MM.1S (cell line): ENCODE measurements at regions not wholly inside any gene's neighbourhood (a gene's known extent, or its start where the extent isn't known, plus 50 kb on each side); places are given as distances from the start of the nearest gene placed in this dataset.

ENCODE experiments used
- DNase-seq: peaks from one replicate; pipeline ENCODE4 v3.0.0-alpha.2; 2015
- H2AFZ ChIP-seq: fragments of 300-600 bp; sonication (generic); 2 replicates; pipeline ENCODE4 v1.6.0; 2016; ENCODE audit warnings: antibody characterized with exemption, low read length
- H3F3A ChIP-seq: fragments of 300-600 bp; sonication (generic); 2 replicates; pipeline ENCODE4 v1.6.1; 2016; ENCODE audit warnings: mild to moderate bottlenecking, antibody characterized with exemption, low read length, moderate library complexity, mixed read lengths; ENCODE audit not compliant: insufficient read depth
- H3K27ac ChIP-seq: fragments of 300-600 bp; sonication (generic); 2 replicates; pipeline ENCODE4 v1.5.1; 2016; ENCODE audit warnings: mild to moderate bottlenecking, low read length
- H3K27me3 ChIP-seq: fragments of 300-600 bp; sonication (generic); replicated peaks from 2 replicates; pipeline ENCODE4 v1.6.0; 2016; ENCODE audit warnings: low read length; ENCODE audit not compliant: insufficient read depth
- H3K36me3 ChIP-seq: fragments of 300-600 bp; sonication (generic); replicated peaks from 2 replicates; pipeline ENCODE4 v1.6.1; 2016; ENCODE audit warnings: mild to moderate bottlenecking, low read length, mixed read lengths; ENCODE audit not compliant: insufficient read depth
- H3K4me1 ChIP-seq: fragments of 300-600 bp; sonication (generic); 2 replicates; pipeline ENCODE4 v1.6.1; 2016; ENCODE audit warnings: low read length, mixed read lengths
- H3K4me2 ChIP-seq: fragments of 300-600 bp; sonication (generic); 2 replicates; pipeline ENCODE4 v1.6.0; 2016; ENCODE audit warnings: low read depth, low read length
- H3K4me3 ChIP-seq: fragments of 300-600 bp; sonication (generic); 2 replicates; pipeline ENCODE4 v1.5.1; 2016; ENCODE audit warnings: low read length, mixed read lengths
- H3K79me2 ChIP-seq: fragments of 300-600 bp; sonication (generic); 2 replicates; pipeline ENCODE4 v1.6.1; 2016; ENCODE audit warnings: mixed run types, low read length, mixed read lengths
- H3K9ac ChIP-seq: fragments of 300-600 bp; sonication (generic); 2 replicates; pipeline ENCODE4 v1.6.1; 2016; ENCODE audit warnings: low read length, mixed read lengths
- H3K9me2 ChIP-seq: fragments of 300-600 bp; sonication (generic); replicated peaks from 2 replicates; pipeline ENCODE4 v1.6.1; 2016; ENCODE audit warnings: mild to moderate bottlenecking, low read length, mixed read lengths; ENCODE audit not compliant: insufficient read depth
- H3K9me3 ChIP-seq: fragments of 300-600 bp; sonication (generic); replicated peaks from 2 replicates; pipeline ENCODE4 v1.6.1; 2016; ENCODE audit warnings: mild to moderate bottlenecking, low read length, mixed read lengths; ENCODE audit not compliant: insufficient read depth
- H4K20me1 ChIP-seq: fragments of 300-600 bp; sonication (generic); 2 replicates; pipeline ENCODE4 v1.6.1; 2016; ENCODE audit warnings: mild to moderate bottlenecking, low read length, moderate library complexity, mixed read lengths; ENCODE audit not compliant: insufficient read depth
- EZH2 ChIP-seq: fragments of 300-600 bp; sonication (generic); optimal IDR thresholded peaks from 2 replicates; pipeline ENCODE3; 2017; ENCODE audit warnings: low read depth, mild to moderate bottlenecking, antibody characterized with exemption, low read length, mixed read lengths
- EZH2phosphoT487 ChIP-seq: fragments of 300-600 bp; sonication (generic); IDR thresholded peaks from 2 replicates; pipeline ENCODE4 v1.6.1; 2018; ENCODE audit warnings: antibody characterized with exemption, low read length
- TF ChIP-seq, protein P1 (sequence below): fragments of 300-600 bp; sonication (generic); IDR thresholded peaks from 2 replicates; pipeline ENCODE4 v1.5.1; 2016; ENCODE audit warnings: antibody characterized with exemption, low read length, mixed read lengths

- Histone ChIP-seq H2AFZ (no peak overlapping the region), H3F3A (no peaks in the 10 kb centered on the region), H3K4me2 (no peak overlapping the region), H3K4me3 (no peak overlapping the region), H3K27ac (no peak overlapping the region), H3K9ac (no peak overlapping the region), H3K79me2 (no peaks in the 10 kb centered on the region), H3K9me3 (no peaks in the 10 kb centered on the region), H3K36me3 (no peaks in the 10 kb centered on the region), H4K20me1 (no peaks in the 10 kb centered on the region), H3K27me3 (no peaks in the 10 kb centered on the region), H3K9me2 (no peaks in the 10 kb centered on the region), H3K4me1 (no peaks in the 10 kb centered on the region)
- DNase-seq: no peak
- TF ChIP-seq EZH2: no peak
- TF ChIP-seq EZH2phosphoT487: no peak
- TF ChIP-seq, protein P1, sequence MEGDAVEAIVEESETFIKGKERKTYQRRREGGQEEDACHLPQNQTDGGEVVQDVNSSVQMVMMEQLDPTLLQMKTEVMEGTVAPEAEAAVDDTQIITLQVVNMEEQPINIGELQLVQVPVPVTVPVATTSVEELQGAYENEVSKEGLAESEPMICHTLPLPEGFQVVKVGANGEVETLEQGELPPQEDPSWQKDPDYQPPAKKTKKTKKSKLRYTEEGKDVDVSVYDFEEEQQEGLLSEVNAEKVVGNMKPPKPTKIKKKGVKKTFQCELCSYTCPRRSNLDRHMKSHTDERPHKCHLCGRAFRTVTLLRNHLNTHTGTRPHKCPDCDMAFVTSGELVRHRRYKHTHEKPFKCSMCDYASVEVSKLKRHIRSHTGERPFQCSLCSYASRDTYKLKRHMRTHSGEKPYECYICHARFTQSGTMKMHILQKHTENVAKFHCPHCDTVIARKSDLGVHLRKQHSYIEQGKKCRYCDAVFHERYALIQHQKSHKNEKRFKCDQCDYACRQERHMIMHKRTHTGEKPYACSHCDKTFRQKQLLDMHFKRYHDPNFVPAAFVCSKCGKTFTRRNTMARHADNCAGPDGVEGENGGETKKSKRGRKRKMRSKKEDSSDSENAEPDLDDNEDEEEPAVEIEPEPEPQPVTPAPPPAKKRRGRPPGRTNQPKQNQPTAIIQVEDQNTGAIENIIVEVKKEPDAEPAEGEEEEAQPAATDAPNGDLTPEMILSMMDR: no peak
Observed at GRCh38 chr14:51600658-51601057, 51.1 kb upstream of the FRMD6 start.
